HG02642 (cell line): ENCODE measurements at regions not wholly inside any gene's neighbourhood (a gene's known extent, or its start where the extent isn't known, plus 50 kb on each side); places are given as distances from the start of the nearest gene placed in this dataset.

Experiments used
- ATAC-seq: cut with Tn5 transposase; IDR thresholded peaks from one replicate; pipeline ENCODE4 v1.9.1; 2021; ENCODE audit warnings: mild to moderate bottlenecking; ENCODE audit not compliant: unreplicated experiment, poor library complexity

GRCh38 chr2:208545403-208546042 lies 138.9 kb downstream of the PTH2R start:
- no peak for ATAC-seq

DNA sequence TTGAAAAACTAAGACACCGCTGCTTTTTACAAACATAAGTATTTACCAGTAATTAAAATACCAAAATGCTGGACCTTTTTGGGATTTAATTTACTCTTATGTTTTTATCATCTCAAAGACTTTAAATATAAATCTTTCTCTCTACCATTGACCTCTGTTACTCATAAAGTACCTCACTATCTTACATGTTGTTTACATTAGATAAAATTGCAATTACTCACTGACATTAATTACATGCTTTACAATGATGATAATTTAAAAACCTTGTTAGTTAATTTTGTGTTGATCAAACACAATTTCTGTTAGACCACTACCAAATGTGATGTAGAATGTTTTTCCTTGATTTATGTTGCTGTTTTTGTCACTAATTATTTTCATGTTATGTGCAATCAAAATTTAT lies 139.5 kb downstream of the PTH2R start:
- ATAC-seq, result no peak

DNA sequence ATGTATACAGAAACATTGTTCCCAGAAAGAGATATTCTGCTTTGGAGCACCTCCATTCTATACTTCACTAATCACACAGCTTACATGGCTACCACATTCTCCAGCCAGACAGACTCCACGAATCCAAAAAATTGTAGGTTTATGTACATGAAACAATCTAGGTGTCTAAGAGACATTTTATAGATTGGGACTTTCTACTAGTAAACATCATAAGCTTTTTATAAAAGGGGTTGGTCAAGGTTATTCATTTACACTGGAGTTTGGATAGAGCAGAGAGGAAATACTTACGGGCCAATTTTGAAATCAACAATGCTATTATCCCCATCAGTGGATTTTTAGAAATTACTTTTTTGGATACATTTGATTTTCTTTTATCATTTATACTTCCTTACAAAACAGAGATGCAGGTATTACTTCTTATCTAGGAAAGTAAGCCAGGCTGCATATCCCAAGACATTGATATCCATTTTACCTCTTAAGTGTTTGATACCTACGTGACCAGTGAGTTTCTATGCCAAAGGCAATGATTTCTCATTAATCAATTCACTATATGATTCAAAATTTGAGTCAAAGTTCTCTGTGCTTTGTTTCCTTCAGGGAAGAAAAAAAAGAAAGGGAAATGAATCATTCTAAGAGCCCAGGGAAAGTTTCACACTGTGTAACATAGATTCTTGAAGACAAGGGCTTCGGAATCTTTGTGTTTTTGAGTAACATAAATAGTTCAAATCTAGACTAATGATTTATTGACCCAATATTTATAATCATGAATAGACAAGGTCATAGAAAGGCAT lies 140.5 kb downstream of the PTH2R start:
- no peak for ATAC-seq

DNA sequence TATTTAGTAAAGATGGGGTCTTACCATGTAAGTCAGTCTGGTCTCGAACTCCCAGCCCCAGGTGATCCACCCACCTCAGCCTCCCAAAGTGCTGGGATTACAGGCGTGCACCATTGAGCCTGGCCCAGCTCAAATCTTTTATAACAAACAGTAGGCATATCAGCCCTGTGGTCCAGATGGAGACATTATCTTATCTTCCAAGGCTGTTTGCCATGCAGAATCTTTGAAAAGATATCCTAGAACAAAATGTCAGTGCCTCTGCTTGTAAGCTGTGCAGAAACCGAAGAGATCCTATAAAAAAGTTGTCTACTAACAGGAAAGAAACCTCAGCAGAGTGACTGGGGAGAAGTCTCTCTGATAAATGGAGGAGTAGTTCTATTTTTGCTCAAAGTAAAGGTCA lies 142.1 kb downstream of the PTH2R start:
- no peak for ATAC-seq

DNA sequence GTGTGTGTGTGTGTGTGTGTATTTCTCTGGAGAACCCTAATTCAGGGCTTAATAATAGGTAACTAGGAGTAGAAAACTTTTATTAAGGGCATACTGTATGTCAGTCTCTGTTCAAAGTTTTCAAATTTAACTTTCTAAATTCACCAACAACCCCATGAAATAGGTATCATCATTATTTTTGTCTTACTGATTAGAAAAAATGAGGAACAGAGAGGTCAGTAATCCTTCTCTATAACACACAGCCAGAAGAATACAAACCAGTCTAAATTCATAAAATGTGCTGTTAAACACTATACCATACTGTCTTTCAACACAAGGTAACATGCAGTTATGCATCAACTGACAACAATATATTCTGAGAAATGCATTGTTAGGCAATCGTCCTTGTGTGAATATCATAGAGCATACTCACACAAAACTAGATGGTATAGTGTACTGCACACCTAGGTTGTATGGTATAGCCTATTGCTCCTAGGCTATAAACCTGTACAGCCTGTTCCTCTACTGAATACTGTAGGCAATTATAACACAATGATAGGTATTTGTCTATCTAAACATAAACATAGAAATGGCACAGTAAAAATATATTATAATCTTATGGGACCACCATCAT lies 143.1 kb downstream of the PTH2R start:
- ATAC-seq, result no peak

GRCh38 chr2:208552943-208553342 lies 146.4 kb downstream of the PTH2R start:
- no peak for ATAC-seq

DNA sequence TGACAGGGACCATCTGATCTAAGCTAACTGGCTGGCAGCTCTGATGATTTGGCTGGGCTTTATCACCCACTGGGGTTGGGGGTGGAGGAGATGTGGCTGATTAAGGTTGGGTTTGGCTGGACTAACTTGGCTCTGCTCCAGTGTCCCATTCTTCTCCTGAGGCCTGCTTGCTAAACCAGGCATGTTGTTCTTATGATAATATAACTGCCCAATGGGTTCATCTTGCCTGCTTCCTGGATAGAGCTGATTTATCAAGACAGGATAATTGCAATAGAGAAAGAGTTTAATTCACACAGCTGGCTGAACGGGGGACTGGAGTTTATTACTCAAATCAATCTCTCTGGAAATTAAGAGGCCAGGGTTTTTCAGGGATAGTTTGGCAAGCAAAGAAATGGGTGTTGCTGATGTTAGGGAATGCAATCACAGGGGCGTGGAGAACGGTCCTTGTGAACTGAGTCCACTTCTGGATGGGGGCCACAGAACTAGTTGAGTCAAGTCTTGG lies 150.4 kb downstream of the PTH2R start:
- no peak for ATAC-seq

GRCh38 chr2:208565690-208566416 lies 159.3 kb downstream of the PTH2R start:
- no peak for ATAC-seq

- ATAC-seq, result no peak
These were observed 161.6 kb downstream of the PTH2R start for GRCh38 chr2:208568203-208568602.

DNA sequence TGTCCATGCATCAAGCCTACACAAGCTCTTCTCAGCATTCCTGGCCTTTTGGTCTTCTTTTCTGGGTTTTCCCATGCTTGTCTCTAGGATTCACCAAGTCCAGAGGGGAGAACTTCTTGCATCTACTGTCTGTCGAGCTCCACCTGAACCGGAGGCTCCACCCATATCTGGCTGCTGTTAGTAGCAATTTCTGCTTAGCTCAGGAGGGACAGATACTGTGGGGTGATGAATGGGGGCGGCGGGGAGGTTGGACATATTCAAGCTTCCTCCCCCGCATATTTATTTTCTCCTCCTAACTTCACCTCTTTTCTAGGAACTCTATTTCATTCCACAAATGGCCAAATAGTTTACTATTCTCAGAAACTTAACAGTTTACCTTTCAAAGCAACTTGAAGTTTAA lies 163.5 kb downstream of the PTH2R start:
- ATAC-seq, result no peak

- ATAC-seq, result no peak
These were observed 164.5 kb downstream of the PTH2R start for GRCh38 chr2:208570851-208571763.

- ATAC-seq, result no peak
These were observed 165.2 kb downstream of the PTH2R start for GRCh38 chr2:208571764-208572131.

DNA sequence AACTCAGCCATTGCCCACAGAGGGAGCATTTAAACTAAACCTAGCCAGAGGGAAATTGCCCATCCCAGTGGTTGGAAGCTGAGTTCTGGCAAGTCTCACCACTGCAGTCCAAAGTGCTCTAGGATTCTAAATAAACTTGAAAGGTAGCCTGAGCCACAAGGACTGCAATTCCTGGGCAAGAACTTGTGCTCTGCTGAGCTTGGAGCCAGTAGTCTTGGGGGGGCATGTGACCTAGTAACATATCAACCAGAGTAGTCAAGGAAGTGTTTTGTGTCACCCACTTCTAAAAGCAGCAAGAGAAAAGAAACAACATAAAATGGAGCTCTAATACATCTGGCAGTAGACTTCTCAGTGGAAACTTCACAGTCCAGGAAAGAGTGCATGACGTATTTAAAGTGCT lies 167.0 kb downstream of the PTH2R start:
- ATAC-seq, result no peak

DNA sequence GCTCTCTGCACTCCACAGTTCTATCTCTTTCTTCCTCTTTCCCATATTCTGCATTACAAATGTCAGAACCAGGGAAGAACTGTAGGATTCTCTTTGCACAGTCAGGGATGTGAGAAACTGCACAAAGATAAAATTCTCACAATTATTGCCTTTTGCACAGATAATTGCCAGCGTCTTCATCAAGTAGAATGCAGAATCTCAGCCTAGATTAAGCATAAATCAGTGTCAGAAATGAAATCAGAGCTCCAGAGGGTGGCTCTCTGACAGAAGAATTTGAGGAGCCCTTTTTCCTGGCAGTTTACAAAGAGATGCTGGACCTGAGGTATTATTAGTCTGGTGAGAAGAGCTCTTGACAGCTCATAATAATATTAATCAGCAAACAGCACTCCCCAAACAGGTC lies 173.1 kb downstream of the PTH2R start:
- no peak for ATAC-seq

GRCh38 chr2:208584378-208584985 lies 177.9 kb downstream of the PTH2R start:
- ATAC-seq, result no peak

- no peak for ATAC-seq
These were observed 179.9 kb downstream of the PTH2R start for GRCh38 chr2:208586516-208586915.

GRCh38 chr2:208594642-208595385 lies 188.2 kb downstream of the PTH2R start:
- no peak for ATAC-seq

GRCh38 chr2:208595386-208596275 lies 189.0 kb downstream of the PTH2R start:
- no peak for ATAC-seq
